ENCODE measurements at regions not wholly inside any gene's neighbourhood (a gene's known extent, or its start where the extent isn't known, plus 50 kb on each side); places are given as distances from the start of the nearest gene placed in this dataset.
"Not testable (repeated sequence)": the region's sequence is repeated elsewhere in the genome, so short reads cannot be mapped to it uniquely, and the experiment has no call there.

GRCh38 chr16:16549710-16550109, 170.8 kb downstream of the NPIPA7 start:
- H2BK20ac ChIP-seq (ENCODE audit: low read depth, low read length); H2AK9ac ChIP-seq (replicated peaks; ENCODE audit: low read depth, low read length, poor library complexity); H3K9me3 ChIP-seq (ENCODE audit: control insufficient read depth, insufficient read depth, low read length); CTCF ChIA-PET; H3K9ac ChIP-seq (ENCODE audit: low read depth, low read length); POLR2A ChIA-PET (ENCODE audit: unreplicated experiment); dilution Hi-C loops (cut with HindIII; ENCODE audit: low sequenced_read_pairs, unreplicated experiment); H2AFZ ChIP-seq (replicated peaks; ENCODE audit: low read length, poor library complexity); H3K4me3 ChIP-seq (ENCODE audit: insufficient read depth, low read depth, low read length); H4K91ac ChIP-seq (ENCODE audit: insufficient read depth, low read depth, low read length); H3K27ac ChIP-seq (ENCODE audit: insufficient read depth, low read length); H3K23ac ChIP-seq (ENCODE audit: low read depth, low read length); H3K56ac ChIP-seq (ENCODE audit: extremely low read depth, insufficient read depth, low read length); H2BK120ac ChIP-seq (ENCODE audit: low read depth, low read length); H3K18ac ChIP-seq (ENCODE audit: low read depth, low read length); H3K4me2 ChIP-seq (ENCODE audit: low read depth, low read length); H2AK5ac ChIP-seq (ENCODE audit: low read depth, low read length); H3K9me1 ChIP-seq (ENCODE audit: insufficient read depth, low read length); in situ Hi-C loops (cut with MboI; ENCODE audit: low sequenced_read_pairs); BruUV-seq (replicated peaks); H3K14ac ChIP-seq (replicated peaks; ENCODE audit: low read depth, low read length); DNase-seq; H4K5ac ChIP-seq (ENCODE audit: low read depth, low read length); H3K4ac ChIP-seq (ENCODE audit: low read depth, low read length); H4K8ac ChIP-seq (ENCODE audit: low read depth in 2 of 2, low read length in 2 of 2); H4K20me1 ChIP-seq (ENCODE audit: insufficient read depth, low read length); H2BK15ac ChIP-seq (ENCODE audit: low read depth, low read length); H2BK5ac ChIP-seq (ENCODE audit: low read depth, low read length, poor library complexity, severe bottlenecking); H3K36me3 ChIP-seq (ENCODE audit: control insufficient read depth, insufficient read depth, low read length); H3K79me1 ChIP-seq (ENCODE audit: low read depth in 1 of 2, low read length in 2 of 2); H3K27me3 ChIP-seq (ENCODE audit: control insufficient read depth, insufficient read depth, low read length); intact Hi-C loops (cut with micrococcal nuclease); H3K4me1 ChIP-seq (ENCODE audit: control insufficient read depth, insufficient read depth, low read length): not testable (repeated sequence)
- peak; percentile 57 for ATAC-seq (ENCODE audit: low read depth)
- WGBS, 2 experiments (ENCODE audit: extremely low coverage in 2 of 2, insufficient read length in 1 of 2) = no CpG with 5 or more reads among the region's 3 CpGs

GRCh38 chr16:16550824-16551223, 171.9 kb downstream of the NPIPA7 start:
- H3K9ac ChIP-seq (ENCODE audit: low read depth, low read length); POLR2A ChIA-PET (ENCODE audit: unreplicated experiment); H3K36me3 ChIP-seq (ENCODE audit: control insufficient read depth, insufficient read depth, low read length); H2BK15ac ChIP-seq (ENCODE audit: low read depth, low read length); H3K4me2 ChIP-seq (ENCODE audit: low read depth, low read length); H3K18ac ChIP-seq (ENCODE audit: low read depth, low read length); H3K27ac ChIP-seq (ENCODE audit: insufficient read depth, low read length); H4K8ac ChIP-seq (ENCODE audit: low read depth in 2 of 2, low read length in 2 of 2); dilution Hi-C loops (cut with HindIII; ENCODE audit: low sequenced_read_pairs, unreplicated experiment); DNase-seq; H2AK5ac ChIP-seq (ENCODE audit: low read depth, low read length); H3K4me3 ChIP-seq (ENCODE audit: insufficient read depth, low read depth, low read length); intact Hi-C loops (cut with micrococcal nuclease); H4K20me1 ChIP-seq (ENCODE audit: insufficient read depth, low read length); H2BK5ac ChIP-seq (ENCODE audit: low read depth, low read length, poor library complexity, severe bottlenecking); H3K23ac ChIP-seq (ENCODE audit: low read depth, low read length); H2AFZ ChIP-seq (replicated peaks; ENCODE audit: low read length, poor library complexity); H4K91ac ChIP-seq (ENCODE audit: insufficient read depth, low read depth, low read length); H3K14ac ChIP-seq (replicated peaks; ENCODE audit: low read depth, low read length); H3K79me1 ChIP-seq (ENCODE audit: low read depth in 1 of 2, low read length in 2 of 2); H3K4ac ChIP-seq (ENCODE audit: low read depth, low read length); H3K9me3 ChIP-seq (ENCODE audit: control insufficient read depth, insufficient read depth, low read length); H2BK20ac ChIP-seq (ENCODE audit: low read depth, low read length); in situ Hi-C loops (cut with MboI; ENCODE audit: low sequenced_read_pairs); H3K9me1 ChIP-seq (ENCODE audit: insufficient read depth, low read length); H2BK120ac ChIP-seq (ENCODE audit: low read depth, low read length); H3K4me1 ChIP-seq (ENCODE audit: control insufficient read depth, insufficient read depth, low read length); BruUV-seq (replicated peaks); ATAC-seq (ENCODE audit: low read depth); CTCF ChIA-PET; H3K27me3 ChIP-seq (ENCODE audit: control insufficient read depth, insufficient read depth, low read length); H4K5ac ChIP-seq (ENCODE audit: low read depth, low read length); H2AK9ac ChIP-seq (replicated peaks; ENCODE audit: low read depth, low read length, poor library complexity); H3K56ac ChIP-seq (ENCODE audit: extremely low read depth, insufficient read depth, low read length): not testable (repeated sequence)
- WGBS, 2 experiments (ENCODE audit: extremely low coverage in 2 of 2, insufficient read length in 1 of 2) = no CpG with 5 or more reads among the region's 2 CpGs
